ENCODE measurements at regions not wholly inside any gene's neighbourhood (a gene's known extent, or its start where the extent isn't known, plus 50 kb on each side); places are given as distances from the start of the nearest gene placed in this dataset.
A peak's percentile ranks its signal among the peaks of the same experiment; 100 is the strongest.
"Not testable (repeated sequence)": the region's sequence is repeated elsewhere in the genome, so short reads cannot be mapped to it uniquely, and the experiment has no call there.

GRCh38 chr1:207243442-207244408 is 77.8 kb upstream of the CD55 start:
- no peak for DNase-seq (ENCODE audit: low read depth in 2 of 2)

- peak in 1 of 2 donors; percentile 54 for DNase-seq (ENCODE audit: low read depth in 2 of 2)
These were observed 77.1 kb upstream of the CD55 start for GRCh38 chr1:207244409-207244801.

GRCh38 chr1:207245124-207245523 is 76.4 kb upstream of the CD55 start:
- no peak for DNase-seq (ENCODE audit: low read depth in 2 of 2)

GRCh38 chr1:207248544-207249198 is 72.8 kb upstream of the CD55 start:
- DNase-seq (ENCODE audit: low read depth in 2 of 2), result no peak

GRCh38 chr1:207250431-207250830 is 71.0 kb upstream of the CD55 start:
- no peak for DNase-seq (ENCODE audit: low read depth in 2 of 2)

- no peak for DNase-seq (ENCODE audit: low read depth in 2 of 2)
These were observed 70.4 kb upstream of the CD55 start for GRCh38 chr1:207251066-207251465.

GRCh38 chr1:207256869-207257268 is 64.6 kb upstream of the CD55 start:
- DNase-seq (ENCODE audit: low read depth in 2 of 2), result no peak

GRCh38 chr1:207259391-207259790 is 62.1 kb upstream of the CD55 start:
- DNase-seq (ENCODE audit: low read depth in 2 of 2), result peak; percentile 21 to 74

- no peak for DNase-seq (ENCODE audit: low read depth in 2 of 2)
These were observed 59.5 kb upstream of the CD55 start for GRCh38 chr1:207261971-207262370.

GRCh38 chr1:207262891-207263290 is 58.6 kb upstream of the CD55 start:
- DNase-seq (ENCODE audit: low read depth in 2 of 2), result not testable (repeated sequence)

- no peak for DNase-seq (ENCODE audit: low read depth in 2 of 2)
These were observed 56.7 kb upstream of the CD55 start for GRCh38 chr1:207264663-207265252.

- DNase-seq (ENCODE audit: low read depth in 2 of 2), result no peak
These were observed 53.1 kb upstream of the CD55 start for GRCh38 chr1:207268337-207268736.

GRCh38 chr1:207268753-207269511 is 52.5 kb upstream of the CD55 start:
- no peak for DNase-seq (ENCODE audit: low read depth in 2 of 2)

All from dermis microvascular lymphatic vessel endothelial cell (primary cell).